Retinal pigment epithelial cell (primary cell): ENCODE measurements at regions not wholly inside any gene's neighbourhood (a gene's known extent, or its start where the extent isn't known, plus 50 kb on each side); places are given as distances from the start of the nearest gene placed in this dataset.

Experiments
- DNase-seq: peaks from one replicate; pipeline ENCODE4 v3.0.0-alpha.2; 2010; ENCODE audit warnings: low read depth
- H3K4me3 ChIP-seq: 2 replicates; pipeline ENCODE4 v1.5.1; 2011; ENCODE audit warnings: mild to moderate bottlenecking, low read length, control low read depth, moderate library complexity
- CTCF ChIP-seq: conservative IDR thresholded peaks from 2 replicates; pipeline ENCODE4 v1.5.1; 2011; ENCODE audit warnings: low read depth, low read length, control low read depth, inconsistent platforms

- DNase-seq = no peak
- TF ChIP-seq CTCF = no peak
Measured at GRCh38 chr2:54372361-54372760, 83.8 kb upstream of the SPTBN1 start.

GRCh38 chr2:54373855-54374254 is 82.3 kb upstream of the SPTBN1 start:
- no peak for DNase-seq
- H3K4me3 ChIP-seq = no peak overlapping the region
- TF ChIP-seq CTCF = no peak

More at GRCh38 chr2:54372361-54372760, 83.8 kb upstream of the SPTBN1 start:
- no peak overlapping the region for H3K4me3 ChIP-seq

GRCh38 chr2:54374591-54375364 is 81.3 kb upstream of the SPTBN1 start:
- no peak overlapping the region for H3K4me3 ChIP-seq
- TF ChIP-seq CTCF = no peak
- no peak for DNase-seq

GRCh38 chr2:54377451-54377850 is 78.7 kb upstream of the SPTBN1 start:
- no peak overlapping the region for H3K4me3 ChIP-seq
- no peak for TF ChIP-seq CTCF
- no peak for DNase-seq

- no peak for TF ChIP-seq CTCF
- H3K4me3 ChIP-seq = no peak overlapping the region
Measured at GRCh38 chr2:54377901-54378493, 78.1 kb upstream of the SPTBN1 start.

GRCh38 chr2:54380670-54381069 is 75.5 kb upstream of the SPTBN1 start:
- TF ChIP-seq CTCF = no peak
- no peak for DNase-seq
- H3K4me3 ChIP-seq = no peak overlapping the region

More at GRCh38 chr2:54377901-54378493, 78.1 kb upstream of the SPTBN1 start:
- no peak for DNase-seq

GRCh38 chr2:54381293-54381692 is 74.8 kb upstream of the SPTBN1 start:
- DNase-seq = no peak
- no peak for TF ChIP-seq CTCF

More at GRCh38 chr2:54381293-54381692, 74.8 kb upstream of the SPTBN1 start:
- H3K4me3 ChIP-seq = no peak overlapping the region
